ENCODE measurements at regions not wholly inside any gene's neighbourhood (a gene's known extent, or its start where the extent isn't known, plus 50 kb on each side); places are given as distances from the start of the nearest gene placed in this dataset.
"Not testable (repeated sequence)": the region's sequence is repeated elsewhere in the genome, so short reads cannot be mapped to it uniquely, and the experiment has no call there.

GRCh38 chr11:42849362-42849761 is 462.4 kb upstream of the API5 start:
- ATAC-seq (no peak), DNase-seq (no peak)
- Histone ChIP-seq H3K36me3 (replicated peaks in 1 of 2; ENCODE audit: insufficient read depth in 1 of 2, low read depth in 2 of 2) (no peaks in the 10 kb centered on the region), H3K9me3 (no peaks in the 10 kb centered on the region), H3K4me1 (no peaks in the 10 kb centered on the region), H3K27me3 (no peaks in the 10 kb centered on the region), H3K27ac (no peak overlapping the region), H3K4me3 (no peak overlapping the region)
- 35 to 36% methylated on average over 2 of the region's 2 CpGs for WGBS, 2 donors
- intact Hi-C loops (cut with DNase I), result no loop called here
- TF ChIP-seq CTCF (IDR thresholded peaks at IDR 0.05), result no peak
- TF ChIP-seq POLR2A (IDR thresholded peaks at IDR 0.05), result no peak

- 31 to 35% methylated on average over 2 of the region's 2 CpGs for whole genome bisulfite sequencing, 2 donors
- Histone ChIP-seq H3K4me1 (no peaks in the 10 kb centered on the region), H3K27ac (no peak overlapping the region), H3K9me3 (no peaks in the 10 kb centered on the region), H3K4me3 (no peak overlapping the region), H3K27me3 (no peaks in the 10 kb centered on the region), H3K36me3 (replicated peaks in 1 of 2; ENCODE audit: insufficient read depth in 1 of 2, low read depth in 2 of 2) (no peaks in the 10 kb centered on the region)
- intact Hi-C loops (cut with DNase I), result no loop called here
- TF ChIP-seq CTCF (IDR thresholded peaks at IDR 0.05), result no peak
- TF ChIP-seq POLR2A (IDR thresholded peaks at IDR 0.05), result no peak
- ATAC-seq (no peak), DNase-seq (no peak)
Measured at GRCh38 chr11:42857344-42857743, 454.5 kb upstream of the API5 start.

GRCh38 chr11:42870480-42870879 is 441.3 kb upstream of the API5 start:
- no peak overlapping the region for H3K27ac ChIP-seq
- DNase-seq, result no peak
- TF ChIP-seq CTCF (IDR thresholded peaks at IDR 0.05), result no peak
- TF ChIP-seq POLR2A (IDR thresholded peaks at IDR 0.05), result no peak
- H3K9me3 ChIP-seq, result no peaks in the 10 kb centered on the region
- no peaks in the 10 kb centered on the region for H3K36me3 ChIP-seq (replicated peaks in 1 of 2; ENCODE audit: insufficient read depth in 1 of 2, low read depth in 2 of 2)
- ATAC-seq, result no peak
- H3K27me3 ChIP-seq, result no peaks in the 10 kb centered on the region
- H3K4me3 ChIP-seq, result no peak overlapping the region
- intact Hi-C loops (cut with DNase I), result no loop called here
- H3K4me1 ChIP-seq, result no peaks in the 10 kb centered on the region
- WGBS, 2 donors, result 41 to 43% methylated on average over 3 of the region's 3 CpGs

- H3K4me1 ChIP-seq; H3K36me3 ChIP-seq (replicated peaks in 1 of 2; ENCODE audit: insufficient read depth in 1 of 2, low read depth in 2 of 2); H3K9me3 ChIP-seq; intact Hi-C loops (cut with DNase I); DNase-seq; H3K4me3 ChIP-seq; ATAC-seq; H3K27me3 ChIP-seq; H3K27ac ChIP-seq: not testable (repeated sequence)
- WGBS, 2 donors, result 86 to 100% methylated on average over 1 to 20 of the region's 23 CpGs
Measured at GRCh38 chr11:42873800-42874405, 437.9 kb upstream of the API5 start.

- H3K4me1 ChIP-seq; H3K4me3 ChIP-seq; H3K9me3 ChIP-seq; intact Hi-C loops (cut with DNase I); H3K27ac ChIP-seq; H3K27me3 ChIP-seq; DNase-seq; H3K36me3 ChIP-seq (replicated peaks in 1 of 2; ENCODE audit: insufficient read depth in 1 of 2, low read depth in 2 of 2); ATAC-seq: not testable (repeated sequence)
- 60 to 70% methylated on average over 1 to 17 of the region's 17 CpGs for WGBS, 2 donors
Measured at GRCh38 chr11:42881335-42881734, 430.5 kb upstream of the API5 start.

GRCh38 chr11:42890773-42891172 is 421.0 kb upstream of the API5 start:
- intact Hi-C loops (cut with DNase I), result no loop called here
- Histone ChIP-seq H3K36me3 (replicated peaks in 1 of 2; ENCODE audit: insufficient read depth in 1 of 2, low read depth in 2 of 2) (no peaks in the 10 kb centered on the region), H3K27ac (no peak overlapping the region), H3K27me3 (no peaks in the 10 kb centered on the region), H3K4me1 (no peaks in the 10 kb centered on the region), H3K4me3 (no peak overlapping the region), H3K9me3 (no peaks in the 10 kb centered on the region)
- TF ChIP-seq POLR2A (IDR thresholded peaks at IDR 0.05) (no peak), CTCF (IDR thresholded peaks at IDR 0.05) (no peak)
- 46 to 55% methylated on average over 2 of the region's 2 CpGs for WGBS, 2 donors
- ATAC-seq, result no peak
- DNase-seq, result no peak
